ENCODE measurements at regions not wholly inside any gene's neighbourhood (a gene's known extent, or its start where the extent isn't known, plus 50 kb on each side); places are given as distances from the start of the nearest gene placed in this dataset.

GRCh38 chr13:73288596-73288995 is 229.8 kb downstream of the KLF5 start:
- DNase-seq (ENCODE audit: low spot score): no peak
- Mint-ChIP-seq H3K4me1 (ENCODE audit: low read depth) (peaks cover 14% of the 10 kb centered on the region), H3K4me3 (ENCODE audit: unreplicated experiment) (no peak overlapping the region), H3K9me3 (ENCODE audit: low read depth) (no peaks in the 10 kb centered on the region), H3K27me3 (ENCODE audit: low read depth) (peaks cover 17% of the 10 kb centered on the region), H3K36me3 (ENCODE audit: low read depth) (no peaks in the 10 kb centered on the region), H3K27ac (ENCODE audit: unreplicated experiment) (no peak overlapping the region)
- no peak for TF ChIP-seq CTCF (IDR thresholded peaks at IDR 0.05)

- Mint-ChIP-seq H3K27me3 (ENCODE audit: low read depth) (peaks cover 17% of the 10 kb centered on the region), H3K4me1 (ENCODE audit: low read depth) (peaks cover 14% of the 10 kb centered on the region), H3K27ac (ENCODE audit: unreplicated experiment) (no peak overlapping the region), H3K4me3 (ENCODE audit: unreplicated experiment) (no peak overlapping the region), H3K9me3 (ENCODE audit: low read depth) (no peaks in the 10 kb centered on the region), H3K36me3 (ENCODE audit: low read depth) (no peaks in the 10 kb centered on the region)
- no peak for DNase-seq (ENCODE audit: low spot score)
- TF ChIP-seq CTCF (IDR thresholded peaks at IDR 0.05): no peak
These were observed 229.0 kb downstream of the KLF5 start for GRCh38 chr13:73287831-73288230.

- Mint-ChIP-seq H3K4me3 (ENCODE audit: unreplicated experiment) (no peak overlapping the region), H3K9me3 (ENCODE audit: low read depth) (no peaks in the 10 kb centered on the region)
These were observed 228.3 kb downstream of the KLF5 start for GRCh38 chr13:73286942-73287620.

GRCh38 chr13:73286177-73286576 is 227.4 kb downstream of the KLF5 start:
- no peak overlapping the region for H3K4me3 Mint-ChIP-seq (ENCODE audit: unreplicated experiment)
- no peaks in the 10 kb centered on the region for H3K9me3 Mint-ChIP-seq (ENCODE audit: low read depth)
- peak; percentile 27 for TF ChIP-seq CTCF (IDR thresholded peaks at IDR 0.05)
- peaks cover 14% of the 10 kb centered on the region for H3K4me1 Mint-ChIP-seq (ENCODE audit: low read depth)
- no peaks in the 10 kb centered on the region for H3K36me3 Mint-ChIP-seq (ENCODE audit: low read depth)
- DNase-seq (ENCODE audit: low spot score): no peak
- no peak overlapping the region for H3K27ac Mint-ChIP-seq (ENCODE audit: unreplicated experiment)
- H3K27me3 Mint-ChIP-seq (ENCODE audit: low read depth): peaks cover 9% of the 10 kb centered on the region

More at GRCh38 chr13:73286942-73287620, 228.3 kb downstream of the KLF5 start:
- DNase-seq (ENCODE audit: low spot score): no peak
- Mint-ChIP-seq H3K36me3 (ENCODE audit: low read depth) (no peaks in the 10 kb centered on the region), H3K27me3 (ENCODE audit: low read depth) (peaks cover 15% of the 10 kb centered on the region), H3K27ac (ENCODE audit: unreplicated experiment) (no peak overlapping the region), H3K4me1 (ENCODE audit: low read depth) (peaks cover 14% of the 10 kb centered on the region)
- no peak for TF ChIP-seq CTCF (IDR thresholded peaks at IDR 0.05)

- TF ChIP-seq CTCF (IDR thresholded peaks at IDR 0.05): no peak
- Mint-ChIP-seq H3K9me3 (ENCODE audit: low read depth) (no peaks in the 10 kb centered on the region), H3K4me1 (ENCODE audit: low read depth) (peaks cover 14% of the 10 kb centered on the region), H3K4me3 (ENCODE audit: unreplicated experiment) (no peak overlapping the region), H3K36me3 (ENCODE audit: low read depth) (no peaks in the 10 kb centered on the region), H3K27ac (ENCODE audit: unreplicated experiment) (no peak overlapping the region), H3K27me3 (ENCODE audit: low read depth) (no peaks in the 10 kb centered on the region)
- no peak for DNase-seq (ENCODE audit: low spot score)
These were observed 225.5 kb downstream of the KLF5 start for GRCh38 chr13:73284081-73284874.

Measured in chondrocyte (in vitro differentiated cells).